Gastroesophageal sphincter (tissue), 3 donors: ENCODE measurements at regions not wholly inside any gene's neighbourhood (a gene's known extent, or its start where the extent isn't known, plus 50 kb on each side); places are given as distances from the start of the nearest gene placed in this dataset.

Source experiments
- CTCF ChIP-seq, 4 experiments: fragments of 200-600 bp in 2 of 4; fragments of 450-650 bp in 2 of 4; sonication (generic) in 1 of 4; IDR thresholded peaks; one replicate each; pipeline ENCODE4 v1.5.1; 2017 to 2019; ENCODE audit warnings: antibody characterized with exemption in 4 of 4, mild to moderate bottlenecking in 2 of 4, moderate library complexity in 2 of 4
- EP300 ChIP-seq: sonication (generic); formaldehyde crosslinking; IDR thresholded peaks from one replicate; pipeline ENCODE4 v1.6.1; 2017; ENCODE audit warnings: antibody characterized with exemption, mild to moderate bottlenecking
- POLR2A ChIP-seq, 2 donors: fragments of 450-650 bp; IDR thresholded peaks; one replicate each; pipeline ENCODE4 v1.6.1; 2017; ENCODE audit warnings: antibody characterized with exemption in 2 of 2, mild to moderate bottlenecking in 2 of 2, moderate library complexity in 1 of 2

GRCh38 chr3:40895109-40895508 is 304.2 kb upstream of the CTNNB1 start:
- TF ChIP-seq CTCF (IDR thresholded peaks at IDR 0.05) (no peak), POLR2A (IDR thresholded peaks at IDR 0.05) (no peak), EP300 (no peak)
